C4-2B (cell line): ENCODE measurements at regions not wholly inside any gene's neighbourhood (a gene's known extent, or its start where the extent isn't known, plus 50 kb on each side); places are given as distances from the start of the nearest gene placed in this dataset.

Experiments
- ZFX ChIP-seq: fragments of 450-650 bp; IDR thresholded peaks from 2 replicates; pipeline ENCODE4 v1.6.1; 2017
- TF ChIP-seq, protein P1 (sequence below): fragments of 450-650 bp; conservative IDR thresholded peaks from 2 replicates; pipeline ENCODE4 v1.5.1; 2017; ENCODE audit warnings: mild to moderate bottlenecking

DNA sequence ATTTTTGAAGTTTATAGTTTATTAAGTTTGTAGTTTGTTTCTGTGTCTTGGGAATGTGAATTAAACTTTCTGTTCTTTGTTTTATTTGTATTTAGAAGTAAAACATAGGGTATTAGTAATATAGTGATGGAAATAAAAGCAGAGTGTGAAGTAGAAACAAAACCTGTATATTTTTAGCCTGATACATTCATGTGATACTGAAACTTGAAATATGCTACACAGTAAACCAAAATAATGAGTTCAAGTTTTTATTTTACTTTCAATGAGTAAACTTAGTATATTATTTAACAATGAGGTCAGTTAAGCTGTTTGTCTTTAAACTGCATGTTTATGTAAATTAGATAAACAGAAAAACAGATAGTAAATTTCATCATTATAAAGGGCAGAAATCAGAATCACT is 1592.6 kb downstream of the GRIK2 start:
- TF ChIP-seq, protein P1, sequence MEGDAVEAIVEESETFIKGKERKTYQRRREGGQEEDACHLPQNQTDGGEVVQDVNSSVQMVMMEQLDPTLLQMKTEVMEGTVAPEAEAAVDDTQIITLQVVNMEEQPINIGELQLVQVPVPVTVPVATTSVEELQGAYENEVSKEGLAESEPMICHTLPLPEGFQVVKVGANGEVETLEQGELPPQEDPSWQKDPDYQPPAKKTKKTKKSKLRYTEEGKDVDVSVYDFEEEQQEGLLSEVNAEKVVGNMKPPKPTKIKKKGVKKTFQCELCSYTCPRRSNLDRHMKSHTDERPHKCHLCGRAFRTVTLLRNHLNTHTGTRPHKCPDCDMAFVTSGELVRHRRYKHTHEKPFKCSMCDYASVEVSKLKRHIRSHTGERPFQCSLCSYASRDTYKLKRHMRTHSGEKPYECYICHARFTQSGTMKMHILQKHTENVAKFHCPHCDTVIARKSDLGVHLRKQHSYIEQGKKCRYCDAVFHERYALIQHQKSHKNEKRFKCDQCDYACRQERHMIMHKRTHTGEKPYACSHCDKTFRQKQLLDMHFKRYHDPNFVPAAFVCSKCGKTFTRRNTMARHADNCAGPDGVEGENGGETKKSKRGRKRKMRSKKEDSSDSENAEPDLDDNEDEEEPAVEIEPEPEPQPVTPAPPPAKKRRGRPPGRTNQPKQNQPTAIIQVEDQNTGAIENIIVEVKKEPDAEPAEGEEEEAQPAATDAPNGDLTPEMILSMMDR = no peak
- TF ChIP-seq ZFX = no peak
